ENCODE measurements at regions not wholly inside any gene's neighbourhood (a gene's known extent, or its start where the extent isn't known, plus 50 kb on each side); places are given as distances from the start of the nearest gene placed in this dataset.

GRCh38 chr6:91565207-91565606 is 978.3 kb upstream of the MAP3K7 start:
- TF ChIP-seq CTCF (IDR thresholded peaks at IDR 0.05) (no peak), POLR2A (IDR thresholded peaks at IDR 0.05) (no peak), POLR2AphosphoS5 (IDR thresholded peaks at IDR 0.05) (no peak)

All from breast epithelium (tissue), 3 donors.